ENCODE measurements at regions not wholly inside any gene's neighbourhood (a gene's known extent, or its start where the extent isn't known, plus 50 kb on each side); places are given as distances from the start of the nearest gene placed in this dataset.

DNA sequence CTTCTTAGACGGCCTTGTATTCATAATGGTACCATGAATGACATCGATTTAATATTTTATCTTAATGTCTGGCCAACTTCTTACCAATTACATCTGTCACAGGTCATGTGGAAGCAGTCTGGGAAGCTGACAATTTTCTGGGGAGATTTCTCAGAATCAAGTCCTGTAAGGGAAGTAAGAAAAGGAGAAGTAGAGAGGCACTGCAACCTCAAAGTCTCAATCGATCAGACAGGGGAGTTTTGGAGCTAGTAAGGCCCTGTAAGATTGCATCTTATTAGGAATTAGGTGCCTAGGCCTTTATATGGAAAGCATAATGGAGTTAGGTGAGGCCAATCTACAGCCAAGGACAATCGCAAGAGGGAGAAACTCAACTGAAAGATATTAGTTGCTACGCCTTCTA is 694.6 kb upstream of the SORCS1 start:
- Histone ChIP-seq H3K9me3 (no peaks in the 10 kb centered on the region), H3K4me3 (no peak overlapping the region), H3K27ac (no peak overlapping the region), H3K4me1 (ENCODE audit: control insufficient read depth in 1 of 2, low read depth in 2 of 2) (no peaks in the 10 kb centered on the region), H3K36me3 (no peaks in the 10 kb centered on the region), H3K27me3 (replicated peaks; ENCODE audit: insufficient read depth) (no peaks in the 10 kb centered on the region)
- ATAC-seq (ENCODE audit: insufficient number of reproducible peaks, low FRiP score, low read depth): no peak
- no peak for DNase-seq (ENCODE audit: low spot score)
- TF ChIP-seq, protein P1, sequence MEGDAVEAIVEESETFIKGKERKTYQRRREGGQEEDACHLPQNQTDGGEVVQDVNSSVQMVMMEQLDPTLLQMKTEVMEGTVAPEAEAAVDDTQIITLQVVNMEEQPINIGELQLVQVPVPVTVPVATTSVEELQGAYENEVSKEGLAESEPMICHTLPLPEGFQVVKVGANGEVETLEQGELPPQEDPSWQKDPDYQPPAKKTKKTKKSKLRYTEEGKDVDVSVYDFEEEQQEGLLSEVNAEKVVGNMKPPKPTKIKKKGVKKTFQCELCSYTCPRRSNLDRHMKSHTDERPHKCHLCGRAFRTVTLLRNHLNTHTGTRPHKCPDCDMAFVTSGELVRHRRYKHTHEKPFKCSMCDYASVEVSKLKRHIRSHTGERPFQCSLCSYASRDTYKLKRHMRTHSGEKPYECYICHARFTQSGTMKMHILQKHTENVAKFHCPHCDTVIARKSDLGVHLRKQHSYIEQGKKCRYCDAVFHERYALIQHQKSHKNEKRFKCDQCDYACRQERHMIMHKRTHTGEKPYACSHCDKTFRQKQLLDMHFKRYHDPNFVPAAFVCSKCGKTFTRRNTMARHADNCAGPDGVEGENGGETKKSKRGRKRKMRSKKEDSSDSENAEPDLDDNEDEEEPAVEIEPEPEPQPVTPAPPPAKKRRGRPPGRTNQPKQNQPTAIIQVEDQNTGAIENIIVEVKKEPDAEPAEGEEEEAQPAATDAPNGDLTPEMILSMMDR (IDR thresholded peaks at IDR 0.05): no peak

DNA sequence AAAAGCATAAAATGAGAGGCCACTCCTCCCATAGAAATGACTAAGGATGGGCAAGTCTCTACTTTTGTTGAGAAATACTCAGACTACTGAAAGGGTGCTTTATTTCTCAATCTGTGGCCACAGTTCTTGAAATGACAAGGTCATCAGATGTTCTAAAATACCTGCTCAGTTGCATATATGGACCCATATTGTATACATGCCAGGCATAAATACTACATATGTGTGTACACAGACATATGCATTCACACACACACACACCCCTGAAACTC is 691.5 kb upstream of the SORCS1 start:
- no peak overlapping the region for H3K4me3 ChIP-seq
- H3K36me3 ChIP-seq: no peaks in the 10 kb centered on the region
- no peak for ATAC-seq (ENCODE audit: insufficient number of reproducible peaks, low FRiP score, low read depth)
- H3K27ac ChIP-seq: no peak overlapping the region
- no peaks in the 10 kb centered on the region for H3K4me1 ChIP-seq (ENCODE audit: control insufficient read depth in 1 of 2, low read depth in 2 of 2)
- no peaks in the 10 kb centered on the region for H3K27me3 ChIP-seq (replicated peaks; ENCODE audit: insufficient read depth)
- no peaks in the 10 kb centered on the region for H3K9me3 ChIP-seq
- TF ChIP-seq, protein P1 (IDR thresholded peaks at IDR 0.05): no peak
- no peak for DNase-seq (ENCODE audit: low spot score)

DNA sequence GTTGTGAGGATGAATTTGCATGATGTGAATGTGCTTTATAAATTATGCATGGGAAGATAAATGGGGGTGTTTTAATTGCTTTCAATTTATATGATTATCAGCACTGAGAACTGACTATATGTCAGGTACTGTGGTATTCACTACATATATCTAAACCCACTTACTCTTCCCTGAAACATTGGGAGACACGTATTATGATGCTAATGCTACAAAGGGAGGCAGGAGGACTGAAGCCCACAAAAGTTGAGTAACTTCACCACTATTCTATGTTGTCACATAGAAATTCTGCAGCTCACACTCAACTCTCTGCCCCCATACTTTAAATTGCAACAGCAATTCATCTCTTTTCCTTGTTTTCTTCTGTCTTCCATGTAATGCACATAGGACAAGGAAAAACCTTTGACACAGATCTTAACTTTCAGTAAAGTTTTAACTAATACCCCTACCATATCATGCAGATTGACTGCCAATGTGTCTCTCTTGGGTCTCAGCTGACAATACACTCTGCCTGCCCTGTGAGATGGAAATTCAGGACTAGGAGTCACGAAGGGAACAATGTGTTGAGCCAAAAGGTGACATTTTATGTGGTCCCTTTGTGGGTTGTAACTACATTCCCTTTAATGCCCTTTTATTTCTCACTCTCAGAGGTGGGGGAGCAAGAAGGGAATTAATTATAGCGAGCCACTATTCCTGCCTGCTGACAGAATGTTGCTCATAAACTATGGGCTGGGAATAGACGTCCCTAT is 691.0 kb upstream of the SORCS1 start:
- Histone ChIP-seq H3K4me3 (no peak overlapping the region), H3K36me3 (no peaks in the 10 kb centered on the region), H3K27me3 (replicated peaks; ENCODE audit: insufficient read depth) (no peaks in the 10 kb centered on the region), H3K27ac (no peak overlapping the region), H3K4me1 (ENCODE audit: control insufficient read depth in 1 of 2, low read depth in 2 of 2) (no peaks in the 10 kb centered on the region), H3K9me3 (no peaks in the 10 kb centered on the region)
- TF ChIP-seq, protein P1 (IDR thresholded peaks at IDR 0.05): no peak
- DNase-seq (ENCODE audit: low spot score) (no peak), ATAC-seq (ENCODE audit: insufficient number of reproducible peaks, low FRiP score, low read depth) (no peak)

DNA sequence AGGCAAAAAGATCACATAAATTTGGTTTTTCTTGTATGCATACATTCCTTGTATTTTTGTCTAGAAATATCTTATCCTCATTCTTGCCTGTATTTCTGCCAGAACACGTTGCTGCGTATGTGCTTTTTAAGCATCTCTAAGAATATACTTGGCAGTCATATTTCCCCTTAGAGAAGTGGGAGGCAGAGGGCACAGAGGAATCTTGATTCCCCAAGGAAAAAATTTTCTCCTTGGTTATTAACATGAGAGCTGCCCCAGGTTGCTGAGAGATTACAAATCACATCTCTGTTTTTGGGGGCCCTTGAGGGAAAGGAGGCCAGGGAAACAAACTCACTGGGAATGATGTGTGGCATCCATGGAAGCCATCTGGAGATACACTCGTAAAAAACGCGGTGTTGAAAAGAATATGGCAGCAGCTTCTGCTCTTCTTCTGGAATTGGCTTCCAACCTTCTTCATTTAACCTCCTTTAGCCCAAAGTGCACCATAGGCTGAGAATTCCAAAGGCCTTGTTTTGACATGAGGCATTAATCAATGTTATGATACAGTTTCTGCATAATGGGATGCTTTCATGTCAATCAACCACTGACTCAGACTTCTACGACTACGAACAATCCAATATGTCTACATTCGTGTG is 684.3 kb upstream of the SORCS1 start:
- TF ChIP-seq, protein P1 (IDR thresholded peaks at IDR 0.05): no peak
- H3K27me3 ChIP-seq (replicated peaks; ENCODE audit: insufficient read depth): no peaks in the 10 kb centered on the region
- ATAC-seq (ENCODE audit: insufficient number of reproducible peaks, low FRiP score, low read depth): no peak

DNA sequence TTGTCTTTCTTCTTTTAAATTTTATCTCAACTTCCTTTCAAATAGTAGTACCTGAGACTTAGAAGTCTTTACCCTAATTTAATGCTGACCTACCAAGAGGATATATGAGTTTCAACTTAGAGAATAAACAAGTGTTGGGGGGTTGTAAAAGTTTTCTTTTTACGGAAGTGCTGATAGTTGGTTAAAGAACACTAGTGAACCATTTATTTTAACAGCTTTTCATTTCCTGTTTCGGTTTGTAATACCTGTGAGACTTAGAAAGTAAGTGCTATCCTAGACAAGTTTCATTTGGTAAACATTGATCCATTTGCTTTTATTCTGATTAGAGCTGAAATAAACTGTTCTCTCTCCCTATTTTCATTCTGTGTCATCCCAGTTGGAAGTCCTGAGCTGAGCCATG is 683.1 kb upstream of the SORCS1 start:
- H3K9me3 ChIP-seq: no peaks in the 10 kb centered on the region
- no peak overlapping the region for H3K27ac ChIP-seq
- H3K4me1 ChIP-seq (ENCODE audit: control insufficient read depth in 1 of 2, low read depth in 2 of 2): no peaks in the 10 kb centered on the region
- no peak overlapping the region for H3K4me3 ChIP-seq
- DNase-seq (ENCODE audit: low spot score): no peak
- TF ChIP-seq, protein P1 (IDR thresholded peaks at IDR 0.05): no peak
- no peak for ATAC-seq (ENCODE audit: insufficient number of reproducible peaks, low FRiP score, low read depth)
- H3K27me3 ChIP-seq (replicated peaks; ENCODE audit: insufficient read depth): no peaks in the 10 kb centered on the region
- no peaks in the 10 kb centered on the region for H3K36me3 ChIP-seq

More for the DNA sequence above, 684.3 kb upstream of the SORCS1 start:
- H3K36me3 ChIP-seq: no peaks in the 10 kb centered on the region
- no peak overlapping the region for H3K27ac ChIP-seq
- no peak for DNase-seq (ENCODE audit: low spot score)
- no peaks in the 10 kb centered on the region for H3K9me3 ChIP-seq
- H3K4me3 ChIP-seq: no peak overlapping the region
- H3K4me1 ChIP-seq (ENCODE audit: control insufficient read depth in 1 of 2, low read depth in 2 of 2): no peaks in the 10 kb centered on the region
